ENCODE measurements at regions not wholly inside any gene's neighbourhood (a gene's known extent, or its start where the extent isn't known, plus 50 kb on each side); places are given as distances from the start of the nearest gene placed in this dataset.
A peak's percentile ranks its signal among the peaks of the same experiment; 100 is the strongest.
"Not testable (repeated sequence)": the region's sequence is repeated elsewhere in the genome, so short reads cannot be mapped to it uniquely, and the experiment has no call there.

DNA sequence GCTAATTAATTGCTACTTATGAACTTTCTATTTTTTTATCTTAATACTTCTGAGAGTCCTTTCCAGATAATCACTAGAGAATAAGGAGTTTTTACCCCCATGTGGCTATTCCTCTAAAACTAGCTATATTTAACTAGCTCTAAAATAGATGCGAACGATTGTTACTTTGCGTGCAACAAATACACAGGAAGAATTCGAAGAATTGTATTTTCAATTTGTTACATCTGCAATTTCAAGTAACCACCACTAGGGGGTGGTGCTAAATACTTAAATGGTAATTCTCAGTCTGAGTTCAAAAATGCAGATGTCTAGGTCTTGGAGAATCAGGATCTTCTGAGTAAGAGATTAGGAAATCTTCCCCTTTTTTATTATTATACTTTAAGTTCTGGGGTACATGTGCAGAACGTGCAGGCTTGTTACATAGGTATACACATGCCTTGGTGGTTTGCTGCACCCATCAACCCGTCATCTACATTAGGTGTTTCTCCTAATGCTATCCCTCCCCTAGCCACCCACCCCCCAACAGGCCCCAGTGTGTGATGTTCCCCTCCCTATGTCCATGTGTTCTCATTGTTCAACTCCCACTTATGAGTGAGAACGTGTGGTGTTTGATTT, 80.9 kb upstream of the KIF2A start:
- TF ChIP-seq, protein P1, sequence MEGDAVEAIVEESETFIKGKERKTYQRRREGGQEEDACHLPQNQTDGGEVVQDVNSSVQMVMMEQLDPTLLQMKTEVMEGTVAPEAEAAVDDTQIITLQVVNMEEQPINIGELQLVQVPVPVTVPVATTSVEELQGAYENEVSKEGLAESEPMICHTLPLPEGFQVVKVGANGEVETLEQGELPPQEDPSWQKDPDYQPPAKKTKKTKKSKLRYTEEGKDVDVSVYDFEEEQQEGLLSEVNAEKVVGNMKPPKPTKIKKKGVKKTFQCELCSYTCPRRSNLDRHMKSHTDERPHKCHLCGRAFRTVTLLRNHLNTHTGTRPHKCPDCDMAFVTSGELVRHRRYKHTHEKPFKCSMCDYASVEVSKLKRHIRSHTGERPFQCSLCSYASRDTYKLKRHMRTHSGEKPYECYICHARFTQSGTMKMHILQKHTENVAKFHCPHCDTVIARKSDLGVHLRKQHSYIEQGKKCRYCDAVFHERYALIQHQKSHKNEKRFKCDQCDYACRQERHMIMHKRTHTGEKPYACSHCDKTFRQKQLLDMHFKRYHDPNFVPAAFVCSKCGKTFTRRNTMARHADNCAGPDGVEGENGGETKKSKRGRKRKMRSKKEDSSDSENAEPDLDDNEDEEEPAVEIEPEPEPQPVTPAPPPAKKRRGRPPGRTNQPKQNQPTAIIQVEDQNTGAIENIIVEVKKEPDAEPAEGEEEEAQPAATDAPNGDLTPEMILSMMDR (IDR thresholded peaks at IDR 0.05; ENCODE audit: borderline replicate concordance, extremely low read depth, low read length, poor library complexity, severe bottlenecking), result peak; percentile 38
- not testable (repeated sequence) for TF ChIP-seq EZH2 (IDR thresholded peaks at IDR 0.05; ENCODE audit: borderline replicate concordance, low read depth, low read length, severe bottlenecking)
